HCT116 (cell line): ENCODE measurements at regions not wholly inside any gene's neighbourhood (a gene's known extent, or its start where the extent isn't known, plus 50 kb on each side); places are given as distances from the start of the nearest gene placed in this dataset.

Source experiments
- ATAC-seq: fragments of 200-7000 bp; cut with Tn5 transposase; 2 replicates; pipeline ENCODE4 v1.9.1; 2020; ENCODE audit warnings: mild to moderate bottlenecking, moderate library complexity
- BruUV-seq: library from RNA; stranded (reverse); fragments of 400-500 nt; replicated peaks from 2 replicates; lab custom pipeline; 2021; lab: Mats Ljungman, UMichigan
- CTCF ChIA-PET: fragments of 300-600 bp; sonication (Branson Sonifier 250); formaldehyde crosslinking; loops from one replicate; lab custom pipeline; 2021; ENCODE audit warnings: antibody characterized with exemption; lab: Charles Lee
- POLR2A ChIA-PET: fragments of 300-600, 350-600 bp; sonication (Branson Sonifier 250); formaldehyde crosslinking; loops from one replicate; lab custom pipeline; 2021; ENCODE audit warnings: antibody characterized with exemption; lab: Charles Lee
- RAD21 ChIA-PET, 2 experiments: fragments of 300-600 bp; sonication (Branson Sonifier 250); formaldehyde crosslinking; loops; one replicate each; lab custom pipeline; 2023; ENCODE audit warnings: low total read pairs in 2 of 2; ENCODE audit not compliant: uncharacterized antibody in 2 of 2, unreplicated experiment in 2 of 2, low non-redundant PET in 1 of 2; lab: Charles Lee
- DNase-seq: peaks from one replicate; pipeline ENCODE4 v3.0.0-alpha.2; 2010; ENCODE audit warnings: low read depth, low spot score
- H2AFZ ChIP-seq: fragments of 200-600 bp; shearing (Covaris generic), sonication (generic); 2 replicates; pipeline ENCODE4 v1.6.1; 2017; ENCODE audit warnings: low read depth, mixed run types, mixed read lengths, antibody characterized with exemption, low read length; ENCODE audit not compliant: poor library complexity, severe bottlenecking
- H3K27ac ChIP-seq: 2 replicates; pipeline ENCODE4 v1.5.1; 2012; ENCODE audit warnings: low read depth, low read length
- H3K27me3 ChIP-seq: fragments of 200-600 bp; sonication (generic); 2 replicates; pipeline ENCODE4 v1.6.1; 2016; ENCODE audit warnings: mixed run types, low read length, mixed read lengths; ENCODE audit not compliant: insufficient read depth
- H3K36me3 ChIP-seq, 2 experiments: fragments of 200-500 bp in 1 of 2; fragments of 200-600 bp in 1 of 2; sonication (Bioruptor generic) in 1 of 2; sonication (generic) in 1 of 2; 2 replicates each; pipeline versions ENCODE4 v1.5.1 to v1.6.1; 2014 to 2016; ENCODE audit warnings: low read length in 2 of 2, inconsistent platforms in 1 of 2, mixed read lengths in 1 of 2, mixed run types in 1 of 2; ENCODE audit not compliant: insufficient read depth in 2 of 2, control insufficient read depth in 1 of 2
- H3K4me1 ChIP-seq, 2 experiments: fragments of 200-600 bp in 1 of 2; sonication (generic) in 1 of 2; 2 replicates each; pipeline versions ENCODE4 v1.5.1 to v1.6.1; 2012 to 2017; ENCODE audit warnings: low read length in 2 of 2, inconsistent platforms in 1 of 2, mild to moderate bottlenecking in 1 of 2, mixed read lengths in 1 of 2, mixed run types in 1 of 2, moderate library complexity in 1 of 2; ENCODE audit not compliant: insufficient read depth in 2 of 2, control insufficient read depth in 1 of 2
- H3K4me2 ChIP-seq: fragments of 200-600 bp; sonication (generic); 2 replicates; pipeline ENCODE4 v1.6.1; 2017; ENCODE audit warnings: mixed run types, low read length, mixed read lengths
- H3K4me3 ChIP-seq, 2 experiments: fragments of 200-600 bp in 1 of 2; sonication (generic) in 1 of 2; replicated peaks in 1 of 2; 2 replicates each; pipeline ENCODE4 v1.5.1; 2011 to 2016; ENCODE audit warnings: low read length in 2 of 2, control low read depth in 1 of 2, low read depth in 1 of 2, mild to moderate bottlenecking in 1 of 2, mixed read lengths in 1 of 2, mixed run types in 1 of 2
- H3K79me2 ChIP-seq: fragments of 200-600 bp; sonication (generic); 2 replicates; pipeline ENCODE4 v1.6.1; 2017; ENCODE audit warnings: mild to moderate bottlenecking, mixed run types, low read length, moderate library complexity, mixed read lengths; ENCODE audit not compliant: insufficient read depth
- H3K9ac ChIP-seq: fragments of 200-600 bp; sonication (generic); 2 replicates; pipeline ENCODE4 v1.6.1; 2016; ENCODE audit warnings: low read length, mixed read lengths
- H3K9me2 ChIP-seq: fragments of 200-600 bp; sonication (generic), shearing (Covaris generic); 2 replicates; pipeline ENCODE4 v1.6.1; 2017; ENCODE audit warnings: mixed run types, mild to moderate bottlenecking, moderate library complexity; ENCODE audit not compliant: insufficient read depth
- H3K9me3 ChIP-seq, 2 experiments: fragments of 200-500 bp in 1 of 2; fragments of 200-600 bp in 1 of 2; sonication (Bioruptor generic) in 1 of 2; sonication (generic) in 1 of 2; 2 replicates each; pipeline ENCODE4 v1.6.1; 2014 to 2017; ENCODE audit warnings: low read length in 2 of 2, mixed read lengths in 2 of 2, inconsistent platforms in 1 of 2, low read depth in 1 of 2, mild to moderate bottlenecking in 1 of 2, mixed run types in 1 of 2, moderate library complexity in 1 of 2; ENCODE audit not compliant: control insufficient read depth in 1 of 2, insufficient read depth in 1 of 2
- H4K20me1 ChIP-seq: fragments of 200-600 bp; sonication (generic), shearing (Covaris generic); 2 replicates; pipeline ENCODE4 v1.6.1; 2017; ENCODE audit warnings: mixed run types, mild to moderate bottlenecking, moderate library complexity; ENCODE audit not compliant: insufficient read depth
- CBX3 ChIP-seq: IDR thresholded peaks from 2 replicates; pipeline ENCODE4 v1.6.1; 2012; ENCODE audit warnings: low read depth
- CEBPB ChIP-seq: IDR thresholded peaks from 2 replicates; pipeline ENCODE4 v1.6.1; 2012; ENCODE audit warnings: low read depth
- CTCF ChIP-seq, 3 experiments: fragments of 200-600 bp in 1 of 3; sonication (generic) in 1 of 3; IDR thresholded peaks in 2 of 3; conservative IDR thresholded peaks in 1 of 3; 2 replicates each; pipeline ENCODE4 v1.5.1; 2012 to 2017; ENCODE audit warnings: low read depth in 2 of 3, low read length in 2 of 3, antibody characterized with exemption in 1 of 3, borderline replicate concordance in 1 of 3, control low read depth in 1 of 3, mild to moderate bottlenecking in 1 of 3, mixed read lengths in 1 of 3, mixed run types in 1 of 3, moderate library complexity in 1 of 3; ENCODE audit not compliant: insufficient read depth in 1 of 3
- EGR1 ChIP-seq: IDR thresholded peaks from 2 replicates; pipeline ENCODE4 v1.6.1; 2012; ENCODE audit warnings: low read depth
- FOSL1 ChIP-seq: IDR thresholded peaks from 2 replicates; pipeline ENCODE4 v1.6.1; 2012; ENCODE audit warnings: low read depth
- POLR2AphosphoS5 ChIP-seq: IDR thresholded peaks from 2 replicates; pipeline ENCODE4 v1.6.1; 2011; ENCODE audit warnings: mild to moderate bottlenecking, low read depth, low read length, moderate library complexity
- REST ChIP-seq: IDR thresholded peaks from 2 replicates; pipeline ENCODE4 v1.6.1; 2012; ENCODE audit warnings: low read depth
- SP1 ChIP-seq: IDR thresholded peaks from 2 replicates; pipeline ENCODE4 v1.6.1; 2012; ENCODE audit warnings: low read depth
- SRF ChIP-seq: IDR thresholded peaks from 2 replicates; pipeline ENCODE4 v1.6.1; 2012; ENCODE audit warnings: low read depth
- TCF7L2 ChIP-seq: IDR thresholded peaks from 2 replicates; pipeline ENCODE4 v1.7.0; 2011; ENCODE audit warnings: borderline replicate concordance, inconsistent platforms; ENCODE audit not compliant: insufficient read depth, insufficient read length; ENCODE audit errors: extremely low read depth
- ZBTB33 ChIP-seq: IDR thresholded peaks from 2 replicates; pipeline ENCODE4 v1.6.1; 2011; ENCODE audit warnings: mild to moderate bottlenecking, low read length, moderate library complexity; ENCODE audit not compliant: insufficient replicate concordance; ENCODE audit errors: extremely low read depth
- ZFX ChIP-seq: fragments of 450-650 bp; IDR thresholded peaks from 2 replicates; pipeline ENCODE4 v1.6.1; 2017
- intact Hi-C: fragments of 100-400 bp; cut with micrococcal nuclease; formaldehyde crosslinking; loops from 2 replicates; pipeline ENCODE4 v1.10.0; 2022

GRCh38 chr6:91562955-91563354, 976.1 kb upstream of the MAP3K7 start (continued):
- no peak for TF ChIP-seq REST
- no peak for TF ChIP-seq FOSL1

GRCh38 chr6:91560409-91560808, 973.5 kb upstream of the MAP3K7 start:
- H3K9ac ChIP-seq: no peak overlapping the region
- RAD21 ChIA-PET: no interaction called here
- no peak overlapping the region for H3K27ac ChIP-seq
- POLR2A ChIA-PET: no interaction called here
- peaks cover 3 to 16% of the 10 kb centered on the region in 2 experiments; a peak in 2 of 4 replicates for H3K9me3 ChIP-seq
- H3K4me2 ChIP-seq: no peak overlapping the region
- no peaks in the 10 kb centered on the region for H3K9me2 ChIP-seq
- H2AFZ ChIP-seq: no peak overlapping the region
- intact Hi-C loops: no loop called here
- H3K79me2 ChIP-seq: no peaks in the 10 kb centered on the region
- no peaks in the 10 kb centered on the region for H3K36me3 ChIP-seq
- H3K4me3 ChIP-seq: no peak overlapping the region
- DNase-seq (no peak), ATAC-seq (no peak)
- H3K4me1 ChIP-seq: no peaks in the 10 kb centered on the region
- no peak for TF ChIP-seq SRF
- no peak for TF ChIP-seq CTCF (IDR thresholded peaks at IDR 0.05 in 2 of 3, conservative IDR thresholded peaks at IDR 0.05 in 1 of 3; ENCODE audit: borderline replicate concordance in 1 of 3, insufficient read depth in 1 of 3, low read depth in 2 of 3, low read length in 2 of 3)
- no peak for TF ChIP-seq EGR1
- no peak for TF ChIP-seq CBX3
- TF ChIP-seq TCF7L2: no peak
- TF ChIP-seq POLR2AphosphoS5: no peak
- TF ChIP-seq SP1: no peak
- TF ChIP-seq FOSL1: no peak
- TF ChIP-seq ZBTB33: no peak
- TF ChIP-seq CEBPB: no peak
- no peak for TF ChIP-seq ZFX
- no peaks in the 10 kb centered on the region for H4K20me1 ChIP-seq
- no TSS peak for BruUV-seq
- no peaks in the 10 kb centered on the region for H3K27me3 ChIP-seq
- CTCF ChIA-PET: no interaction called here
